ENCODE measurements at regions not wholly inside any gene's neighbourhood (a gene's known extent, or its start where the extent isn't known, plus 50 kb on each side); places are given as distances from the start of the nearest gene placed in this dataset.

DNA sequence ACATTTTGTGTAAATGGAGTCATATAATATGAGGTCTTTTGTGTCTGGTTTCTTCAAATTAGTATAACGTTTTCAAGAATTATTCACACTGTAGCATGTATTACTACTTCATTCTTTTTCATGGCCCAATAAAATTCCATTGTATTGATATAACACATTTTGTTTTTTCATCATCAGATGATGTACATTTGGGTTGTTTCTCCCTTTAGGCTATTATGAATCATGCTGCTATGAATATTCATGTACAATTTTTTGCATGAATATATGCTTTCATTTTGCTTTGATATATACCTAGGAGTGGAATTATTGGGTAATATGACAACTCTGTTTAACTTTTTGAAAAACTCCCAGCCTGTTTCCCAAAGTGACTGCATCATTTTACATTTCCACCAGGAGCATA lies 220.2 kb downstream of the NR4A2 start:
- H3K9me3 Mint-ChIP-seq: peaks cover 0 to 2% (median 0%) of the 10 kb centered on the region in 6 donors
- no peak overlapping the region for H3K4me3 Mint-ChIP-seq
- DNase-seq: no peak
- H3K27ac Mint-ChIP-seq: no peak overlapping the region
- H3K27me3 Mint-ChIP-seq (ENCODE audit: low read depth in 3 of 3): peaks cover 2 to 6% (median 2%) of the 10 kb centered on the region in 3 donors
- H3K36me3 Mint-ChIP-seq: no peaks in the 10 kb centered on the region
- no peaks in the 10 kb centered on the region for H3K4me1 Mint-ChIP-seq

DNA sequence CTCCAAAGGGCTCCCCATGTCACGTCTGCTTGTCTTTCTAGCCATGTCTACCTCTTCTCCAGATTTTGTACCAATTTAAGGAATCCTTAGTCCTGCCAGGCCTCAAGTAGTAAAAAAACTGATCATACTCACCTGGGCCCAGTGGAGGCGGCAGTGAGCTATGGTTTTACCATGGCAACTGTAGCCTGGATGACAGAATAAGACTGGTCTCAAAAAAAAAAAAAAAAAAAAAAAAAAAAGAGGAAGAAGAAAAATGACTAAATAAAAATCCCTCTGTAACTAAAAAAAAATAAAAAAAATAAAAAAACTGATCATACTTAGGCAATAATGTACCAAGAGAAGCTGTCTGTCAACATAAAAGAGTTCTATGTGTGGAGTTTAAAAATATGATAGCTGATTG lies 221.6 kb downstream of the NR4A2 start:
- Mint-ChIP-seq H3K27ac (no peak overlapping the region), H3K9me3 (peaks cover 0 to 2% (median 0%) of the 10 kb centered on the region in 6 donors), H3K36me3 (no peaks in the 10 kb centered on the region), H3K4me3 (no peak overlapping the region), H3K4me1 (no peaks in the 10 kb centered on the region), H3K27me3 (ENCODE audit: low read depth in 3 of 3) (peaks cover 2 to 6% (median 2%) of the 10 kb centered on the region in 3 donors)
- DNase-seq: no peak

DNA sequence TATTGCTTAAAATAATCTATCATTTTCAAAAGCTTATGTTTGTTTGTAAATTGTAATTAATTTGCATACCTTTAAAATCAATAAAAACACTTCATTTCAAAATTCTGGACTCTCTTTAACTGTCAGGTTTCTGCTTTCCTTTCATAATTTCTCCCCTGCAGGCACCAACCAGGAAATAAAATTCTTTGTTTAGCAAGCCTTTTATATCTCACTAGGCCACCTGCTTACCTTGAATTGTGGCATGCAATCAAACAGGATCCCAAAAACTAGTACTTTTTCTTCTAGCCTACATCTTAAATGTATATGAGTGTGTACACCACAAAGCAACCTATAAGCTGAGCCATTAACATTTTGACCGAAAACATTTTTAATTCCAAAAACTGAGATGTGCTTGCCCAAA lies 233.1 kb downstream of the NR4A2 start:
- H3K4me1 Mint-ChIP-seq: no peaks in the 10 kb centered on the region

DNA sequence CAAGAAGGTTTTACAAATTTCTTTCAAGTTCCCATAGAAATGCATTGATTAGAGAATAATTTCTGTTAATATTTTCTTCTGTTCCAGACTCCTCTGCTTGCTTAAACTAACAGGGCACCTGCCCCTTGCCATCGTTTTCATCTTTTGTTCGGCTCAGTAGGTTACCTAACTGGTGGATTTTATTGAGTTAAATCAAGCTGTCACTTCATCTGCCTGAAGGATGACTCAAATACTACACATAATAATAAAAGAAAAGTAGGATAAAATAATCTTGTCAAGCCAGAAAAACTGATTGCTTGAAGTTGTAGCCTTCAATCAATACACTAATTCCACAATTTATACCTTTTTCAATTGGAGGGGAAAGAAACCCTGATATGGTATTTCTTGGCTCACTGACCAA lies 234.0 kb downstream of the NR4A2 start:
- peaks cover 0 to 2% (median 0%) of the 10 kb centered on the region in 3 donors for H3K27me3 Mint-ChIP-seq (ENCODE audit: low read depth in 3 of 3)
- DNase-seq: no peak
- no peak overlapping the region for H3K27ac Mint-ChIP-seq
- no peak overlapping the region for H3K4me3 Mint-ChIP-seq
- no peaks in the 10 kb centered on the region for H3K4me1 Mint-ChIP-seq
- H3K36me3 Mint-ChIP-seq: no peaks in the 10 kb centered on the region
- H3K9me3 Mint-ChIP-seq: no peaks in the 10 kb centered on the region

More for the DNA sequence above, 233.1 kb downstream of the NR4A2 start:
- no peaks in the 10 kb centered on the region for H3K9me3 Mint-ChIP-seq
- H3K36me3 Mint-ChIP-seq: no peaks in the 10 kb centered on the region
- peaks cover 0 to 2% (median 0%) of the 10 kb centered on the region in 3 donors for H3K27me3 Mint-ChIP-seq (ENCODE audit: low read depth in 3 of 3)
- DNase-seq: no peak
- H3K27ac Mint-ChIP-seq: no peak overlapping the region
- no peak overlapping the region for H3K4me3 Mint-ChIP-seq

DNA sequence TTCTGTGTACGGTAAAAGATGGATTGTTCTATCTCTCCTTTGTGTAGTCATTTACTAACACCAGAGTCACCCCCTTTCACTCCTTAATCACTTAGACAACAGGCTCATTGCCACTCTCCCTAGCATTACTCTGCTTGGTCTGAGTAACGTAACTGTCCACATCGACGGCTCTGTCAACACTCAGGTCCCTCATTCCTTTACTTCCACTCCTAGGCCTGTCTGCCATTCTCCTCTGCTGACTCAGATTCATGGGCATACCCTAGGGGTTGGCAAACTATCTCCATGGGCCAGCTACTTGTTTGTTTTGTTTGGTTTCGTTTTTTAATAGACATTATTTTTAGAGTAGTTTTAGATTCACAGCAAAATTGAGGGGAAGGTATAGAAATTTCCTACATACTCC lies 243.9 kb downstream of the NR4A2 start:
- H3K27ac Mint-ChIP-seq: no peak overlapping the region
- H3K36me3 Mint-ChIP-seq: no peaks in the 10 kb centered on the region
- DNase-seq: no peak
- H3K4me1 Mint-ChIP-seq: no peaks in the 10 kb centered on the region
- peaks cover 0 to 5% (median 0%) of the 10 kb centered on the region in 6 donors for H3K9me3 Mint-ChIP-seq
- peaks cover 0 to 2% (median 0%) of the 10 kb centered on the region in 3 donors for H3K27me3 Mint-ChIP-seq (ENCODE audit: low read depth in 3 of 3)
- no peak overlapping the region for H3K4me3 Mint-ChIP-seq

DNA sequence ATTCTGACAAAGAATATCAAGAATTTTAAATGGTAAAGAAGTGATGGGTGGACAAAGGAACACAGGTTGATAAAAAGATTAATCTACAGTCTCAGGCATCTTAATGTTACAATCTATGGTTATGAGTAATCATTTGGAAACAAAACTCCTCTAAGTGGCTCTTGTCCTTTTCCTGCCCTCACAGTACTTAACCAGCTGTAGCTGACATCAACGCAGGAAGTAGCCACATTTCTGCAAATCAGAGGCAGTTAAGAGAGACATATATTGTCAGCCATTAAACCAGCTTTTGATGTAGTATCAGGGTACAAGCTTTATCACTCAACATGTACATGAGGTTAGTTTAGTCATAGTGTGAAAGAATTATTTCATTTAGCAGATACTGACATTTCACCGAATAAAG lies 244.6 kb downstream of the NR4A2 start:
- Mint-ChIP-seq H3K36me3 (no peaks in the 10 kb centered on the region), H3K4me1 (no peaks in the 10 kb centered on the region), H3K27me3 (ENCODE audit: low read depth in 3 of 3) (peaks cover 0 to 2% (median 0%) of the 10 kb centered on the region in 3 donors), H3K27ac (no peak overlapping the region), H3K9me3 (peaks cover 0 to 7% (median 0%) of the 10 kb centered on the region in 6 donors), H3K4me3 (no peak overlapping the region)
- no peak for DNase-seq

DNA sequence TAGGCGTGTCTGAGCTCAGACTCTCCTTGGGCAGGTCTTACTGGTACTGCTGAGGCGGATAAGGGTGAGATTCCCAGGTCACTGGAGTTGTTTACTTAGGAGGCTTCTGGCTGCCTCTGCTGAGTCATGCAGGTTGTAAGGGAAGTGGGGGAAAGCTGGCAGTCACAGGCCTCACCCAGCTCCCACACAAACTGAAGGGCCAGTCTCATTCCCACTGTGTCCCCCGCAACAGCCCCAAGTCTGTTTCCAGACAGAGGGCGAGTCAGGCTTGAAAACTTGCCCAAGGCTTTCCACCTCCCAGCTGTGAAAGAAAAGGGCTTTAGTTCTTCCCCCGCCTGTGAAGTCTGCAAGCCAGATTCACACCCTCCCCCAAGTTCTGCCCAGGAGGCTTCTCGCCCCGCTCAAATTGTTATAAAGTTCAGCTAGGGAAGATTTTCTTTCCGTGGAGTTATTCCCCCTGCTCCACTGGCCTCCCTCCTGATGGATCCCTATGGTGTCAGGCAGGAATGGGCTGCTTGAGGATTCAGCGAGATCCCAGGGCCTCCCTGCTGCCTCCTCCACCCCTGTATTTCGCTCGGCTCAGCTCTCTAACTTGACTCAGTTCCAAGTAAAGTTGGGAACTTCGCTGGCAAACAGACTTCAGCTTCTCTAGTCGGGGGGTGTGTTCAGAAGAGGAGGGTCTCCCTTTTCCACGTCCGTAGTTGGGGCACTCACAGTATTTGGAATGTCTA lies 248.6 kb downstream of the NR4A2 start:
- H3K9me3 Mint-ChIP-seq: peaks cover 0 to 7% (median 3%) of the 10 kb centered on the region in 6 donors
- H3K4me3 Mint-ChIP-seq: no peak overlapping the region
- no peaks in the 10 kb centered on the region for H3K36me3 Mint-ChIP-seq
- no peaks in the 10 kb centered on the region for H3K4me1 Mint-ChIP-seq
- no peak for DNase-seq
- H3K27me3 Mint-ChIP-seq (ENCODE audit: low read depth in 3 of 3): peaks cover 0 to 2% (median 0%) of the 10 kb centered on the region in 3 donors
- H3K27ac Mint-ChIP-seq: no peak overlapping the region

DNA sequence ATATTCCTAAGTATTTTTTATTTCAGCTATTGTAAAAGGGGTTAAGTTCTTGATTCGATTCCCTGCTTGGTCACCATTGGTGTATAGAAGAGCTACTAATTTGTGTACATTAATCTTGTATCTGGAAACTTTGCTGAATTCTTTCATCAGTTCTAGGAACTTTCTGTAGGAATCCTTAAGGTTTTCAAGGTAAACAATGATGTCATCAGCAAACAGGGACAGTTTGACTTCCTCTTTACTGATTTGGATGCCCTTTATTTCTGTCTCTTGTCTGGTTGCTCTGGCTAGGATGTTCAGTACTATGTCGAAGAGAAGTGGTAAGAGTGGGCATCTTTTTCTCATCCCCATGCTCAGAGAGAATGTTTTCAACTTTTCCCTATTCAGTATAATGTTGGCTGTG lies 252.7 kb downstream of the NR4A2 start:
- no peaks in the 10 kb centered on the region for H3K36me3 Mint-ChIP-seq
- H3K27ac Mint-ChIP-seq: no peak overlapping the region
- peaks cover 0 to 9% (median 3%) of the 10 kb centered on the region in 6 donors for H3K9me3 Mint-ChIP-seq
- no peak overlapping the region for H3K4me3 Mint-ChIP-seq
- no peaks in the 10 kb centered on the region for H3K27me3 Mint-ChIP-seq (ENCODE audit: low read depth in 3 of 3)
- H3K4me1 Mint-ChIP-seq: no peaks in the 10 kb centered on the region
- no peak for DNase-seq

DNA sequence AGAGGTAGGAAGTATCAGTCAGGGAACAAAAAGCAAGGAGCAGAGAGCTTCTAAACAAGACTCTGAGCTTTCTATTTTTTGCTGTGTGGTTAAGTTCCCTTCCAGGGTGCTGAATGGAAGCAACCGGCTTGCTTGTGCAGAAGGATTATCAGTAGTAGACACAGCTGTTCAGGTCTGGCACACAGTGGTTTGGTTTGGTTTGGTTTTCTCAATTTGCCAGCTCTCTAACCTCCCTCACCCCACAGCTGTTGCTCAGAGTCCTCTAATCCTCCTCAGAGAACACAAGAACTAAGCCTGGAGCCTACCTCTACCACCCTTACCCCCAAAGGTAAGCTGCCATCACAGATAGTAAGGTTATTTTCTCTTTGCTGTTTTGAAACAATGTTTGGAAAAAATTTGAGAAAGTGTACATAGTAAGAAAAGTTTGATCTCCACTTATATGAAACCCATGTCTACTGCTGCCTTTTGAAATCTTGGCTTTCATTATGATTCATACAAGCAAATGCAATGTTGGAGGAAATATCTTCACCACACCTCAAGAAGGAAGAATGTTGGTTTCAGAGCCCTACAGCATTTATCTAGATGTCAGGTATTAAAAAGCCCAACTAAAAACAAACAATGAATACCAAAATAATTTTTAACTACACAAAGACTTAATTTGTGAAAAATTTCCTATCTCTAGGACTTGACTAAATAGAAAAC lies 255.3 kb downstream of the NR4A2 start:
- no peaks in the 10 kb centered on the region for H3K4me1 Mint-ChIP-seq
- H3K4me3 Mint-ChIP-seq: no peak overlapping the region

DNA sequence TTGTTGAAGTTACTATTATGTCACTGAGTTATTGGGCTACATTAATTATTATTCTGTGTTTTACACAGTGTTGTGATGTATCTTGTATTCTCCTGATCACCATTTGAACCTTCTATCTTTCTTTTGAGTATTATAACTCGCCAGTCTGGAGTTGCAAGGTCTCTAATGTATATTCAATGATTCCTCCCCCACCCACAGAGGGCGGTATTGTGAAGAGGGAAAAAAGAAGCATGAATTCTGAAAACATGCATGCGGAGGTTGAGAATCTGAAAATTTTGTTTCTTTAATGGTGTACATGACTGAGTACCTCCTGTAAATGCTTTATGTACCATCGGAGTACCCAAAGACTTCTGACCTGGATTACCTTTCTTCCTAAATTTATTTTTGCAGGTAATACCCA lies 266.6 kb downstream of the NR4A2 start:
- Mint-ChIP-seq H3K36me3 (no peaks in the 10 kb centered on the region), H3K27me3 (ENCODE audit: low read depth in 3 of 3) (no peaks in the 10 kb centered on the region), H3K4me3 (no peak overlapping the region), H3K9me3 (no peaks in the 10 kb centered on the region), H3K27ac (no peak overlapping the region), H3K4me1 (no peaks in the 10 kb centered on the region)
- no peak for DNase-seq

More for the DNA sequence above, 255.3 kb downstream of the NR4A2 start:
- H3K36me3 Mint-ChIP-seq: no peaks in the 10 kb centered on the region
- no peak for DNase-seq
- H3K27me3 Mint-ChIP-seq (ENCODE audit: low read depth in 3 of 3): peaks cover 0 to 1% (median 0%) of the 10 kb centered on the region in 3 donors
- no peak overlapping the region for H3K27ac Mint-ChIP-seq
- peaks cover 0 to 10% (median under 1%) of the 10 kb centered on the region in 6 donors for H3K9me3 Mint-ChIP-seq

DNA sequence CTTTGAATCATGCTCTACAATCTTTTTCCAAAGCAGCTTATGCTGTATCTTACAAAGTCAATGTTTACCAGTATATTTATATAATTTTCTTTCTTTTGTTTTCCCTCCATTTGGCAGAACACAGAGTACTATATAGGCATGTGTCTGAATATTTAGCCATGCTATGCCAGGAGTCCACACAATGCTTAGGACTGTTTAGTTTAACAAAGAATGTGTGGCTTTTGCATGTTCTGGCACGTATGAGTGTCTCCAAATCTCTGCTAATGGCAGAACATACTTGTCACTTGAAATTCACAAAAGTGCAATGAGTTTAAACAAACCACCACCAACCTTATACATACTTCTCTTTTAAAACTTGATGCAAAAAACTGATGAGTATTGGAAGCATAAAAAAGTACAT lies 268.0 kb downstream of the NR4A2 start:
- no peaks in the 10 kb centered on the region for H3K4me1 Mint-ChIP-seq
- DNase-seq: no peak
- no peak overlapping the region for H3K27ac Mint-ChIP-seq
- no peaks in the 10 kb centered on the region for H3K36me3 Mint-ChIP-seq
- no peaks in the 10 kb centered on the region for H3K27me3 Mint-ChIP-seq (ENCODE audit: low read depth in 3 of 3)
- no peaks in the 10 kb centered on the region for H3K9me3 Mint-ChIP-seq
- H3K4me3 Mint-ChIP-seq: no peak overlapping the region

DNA sequence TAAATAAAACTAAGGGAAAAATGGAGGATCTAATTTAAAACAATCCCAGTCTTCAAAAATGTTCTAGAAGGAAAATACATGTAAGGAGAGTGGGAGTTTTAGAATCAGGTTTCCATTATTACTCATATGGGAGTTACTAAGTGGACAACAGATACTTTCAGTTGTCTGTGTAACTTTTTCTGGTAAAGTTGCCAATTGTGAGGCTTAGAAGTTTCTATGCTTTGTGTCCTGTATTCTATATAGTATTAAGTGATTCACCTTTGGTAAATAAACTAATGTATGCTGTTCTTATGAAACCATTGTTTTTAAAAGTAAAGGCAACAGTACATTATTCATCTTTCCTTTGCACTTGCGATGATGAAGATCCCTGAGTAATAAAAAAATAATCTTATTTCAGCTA lies 274.9 kb downstream of the NR4A2 start:
- Mint-ChIP-seq H3K27me3 (ENCODE audit: low read depth in 3 of 3) (peaks cover 0 to 1% (median 0%) of the 10 kb centered on the region in 3 donors), H3K27ac (no peak overlapping the region), H3K36me3 (no peaks in the 10 kb centered on the region), H3K9me3 (peaks cover 0 to 10% (median under 1%) of the 10 kb centered on the region in 6 donors), H3K4me1 (no peaks in the 10 kb centered on the region), H3K4me3 (no peak overlapping the region)
- DNase-seq: no peak

DNA sequence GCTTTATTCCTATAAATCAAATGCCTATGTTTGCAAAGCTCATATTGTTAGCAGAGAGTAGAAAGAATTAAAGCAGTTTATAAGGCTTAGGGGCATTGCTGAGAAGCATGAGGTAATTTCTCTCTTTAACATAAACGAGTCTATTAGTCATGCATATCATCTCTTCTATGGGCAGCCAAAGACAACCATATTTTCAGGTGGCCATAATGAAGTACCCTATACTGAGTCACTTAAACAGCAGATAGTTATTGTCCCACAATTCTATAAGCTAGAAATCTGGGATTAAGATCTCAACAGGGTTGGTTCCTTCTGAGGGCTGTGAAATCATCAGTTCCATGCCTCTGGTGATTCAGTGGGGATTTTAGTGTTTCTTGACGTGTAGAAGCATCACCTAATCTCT lies 277.5 kb downstream of the NR4A2 start:
- Mint-ChIP-seq H3K27me3 (ENCODE audit: low read depth in 3 of 3) (peaks cover 0 to 2% (median 1%) of the 10 kb centered on the region in 3 donors), H3K9me3 (peaks cover 0 to 10% (median 1%) of the 10 kb centered on the region in 6 donors), H3K27ac (no peak overlapping the region), H3K4me1 (no peaks in the 10 kb centered on the region), H3K36me3 (no peaks in the 10 kb centered on the region), H3K4me3 (no peak overlapping the region)
- no peak for DNase-seq

DNA sequence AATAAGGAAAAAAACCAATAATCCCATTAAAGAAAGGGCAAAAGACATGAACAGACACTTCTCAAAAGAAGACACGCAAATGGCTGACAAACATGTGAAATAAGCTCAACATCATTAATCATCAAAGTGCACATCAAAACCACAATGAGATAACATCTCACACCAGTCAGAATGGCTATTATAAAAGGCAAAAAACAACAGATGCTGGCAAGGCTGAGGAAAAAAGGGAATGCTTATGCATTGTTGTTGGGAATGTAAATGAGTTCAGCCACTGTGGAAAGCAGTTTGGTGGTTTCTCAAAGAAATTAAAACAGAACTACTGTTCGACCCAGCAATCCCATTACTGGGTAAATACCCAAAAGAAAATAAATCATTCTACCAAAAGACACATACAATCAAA lies 285.6 kb downstream of the NR4A2 start:
- Mint-ChIP-seq H3K9me3 (peaks cover 0 to 8% (median 3%) of the 10 kb centered on the region in 6 donors), H3K4me1 (no peaks in the 10 kb centered on the region), H3K36me3 (no peaks in the 10 kb centered on the region), H3K27ac (no peak overlapping the region), H3K27me3 (ENCODE audit: low read depth in 3 of 3) (peaks cover 0 to 4% (median 3%) of the 10 kb centered on the region in 3 donors), H3K4me3 (no peak overlapping the region)
- DNase-seq: no peak

Measured in immature natural killer cell (primary cell).